ENCODE measurements at regions not wholly inside any gene's neighbourhood (a gene's known extent, or its start where the extent isn't known, plus 50 kb on each side); places are given as distances from the start of the nearest gene placed in this dataset.

DNA sequence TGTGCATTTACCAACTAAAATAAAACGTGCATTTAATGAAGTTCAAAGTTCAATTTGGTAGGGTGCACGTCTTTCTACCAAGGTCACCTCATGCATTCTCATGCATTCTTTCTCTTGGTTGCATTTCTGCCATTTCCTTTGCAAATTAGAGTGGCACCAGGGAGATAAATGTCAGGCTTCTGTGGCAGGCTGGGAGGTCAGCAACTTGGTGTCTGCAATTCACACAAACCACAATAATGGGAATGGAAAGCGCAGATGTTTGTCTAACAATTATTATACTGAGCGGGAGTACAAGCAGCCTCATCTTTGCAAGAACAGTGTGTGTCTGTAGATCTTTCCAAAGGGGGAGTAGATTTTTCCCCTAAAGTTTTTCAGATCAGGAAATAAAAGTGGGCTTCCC, 411.7 kb downstream of the DMRT2 start:
- TF ChIP-seq, protein P1, sequence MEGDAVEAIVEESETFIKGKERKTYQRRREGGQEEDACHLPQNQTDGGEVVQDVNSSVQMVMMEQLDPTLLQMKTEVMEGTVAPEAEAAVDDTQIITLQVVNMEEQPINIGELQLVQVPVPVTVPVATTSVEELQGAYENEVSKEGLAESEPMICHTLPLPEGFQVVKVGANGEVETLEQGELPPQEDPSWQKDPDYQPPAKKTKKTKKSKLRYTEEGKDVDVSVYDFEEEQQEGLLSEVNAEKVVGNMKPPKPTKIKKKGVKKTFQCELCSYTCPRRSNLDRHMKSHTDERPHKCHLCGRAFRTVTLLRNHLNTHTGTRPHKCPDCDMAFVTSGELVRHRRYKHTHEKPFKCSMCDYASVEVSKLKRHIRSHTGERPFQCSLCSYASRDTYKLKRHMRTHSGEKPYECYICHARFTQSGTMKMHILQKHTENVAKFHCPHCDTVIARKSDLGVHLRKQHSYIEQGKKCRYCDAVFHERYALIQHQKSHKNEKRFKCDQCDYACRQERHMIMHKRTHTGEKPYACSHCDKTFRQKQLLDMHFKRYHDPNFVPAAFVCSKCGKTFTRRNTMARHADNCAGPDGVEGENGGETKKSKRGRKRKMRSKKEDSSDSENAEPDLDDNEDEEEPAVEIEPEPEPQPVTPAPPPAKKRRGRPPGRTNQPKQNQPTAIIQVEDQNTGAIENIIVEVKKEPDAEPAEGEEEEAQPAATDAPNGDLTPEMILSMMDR (IDR thresholded peaks at IDR 0.05; ENCODE audit: low read length), result no peak
- no peak for TF ChIP-seq EZH2 (IDR thresholded peaks at IDR 0.05; ENCODE audit: borderline replicate concordance, low read length)

Data from OCI-LY1 (cell line).